Fibroblast of lung (primary cell): ENCODE measurements at regions not wholly inside any gene's neighbourhood (a gene's known extent, or its start where the extent isn't known, plus 50 kb on each side); places are given as distances from the start of the nearest gene placed in this dataset.

ENCODE experiments used
- DNase-seq, 2 donors: peaks; one replicate each; pipeline versions ENCODE4 v3.0.0 to v3.0.0-alpha.2; 2010; ENCODE audit warnings: low read depth in 2 of 2
- H2AFZ ChIP-seq: 2 replicates; pipeline ENCODE4 v1.5.1; 2012; ENCODE audit warnings: low read length, control low read depth, inconsistent platforms
- H3K27ac ChIP-seq: 2 replicates; pipeline ENCODE4 v1.5.1; 2011; ENCODE audit warnings: low read length, control low read depth; ENCODE audit not compliant: insufficient read depth
- H3K27me3 ChIP-seq: 2 replicates; pipeline ENCODE4 v1.5.1; 2011; ENCODE audit warnings: mild to moderate bottlenecking, low read length; ENCODE audit not compliant: control insufficient read depth, insufficient read depth
- H3K36me3 ChIP-seq: 2 replicates; pipeline ENCODE4 v1.5.1; 2011; ENCODE audit warnings: low read length; ENCODE audit not compliant: control insufficient read depth, insufficient read depth
- H3K4me1 ChIP-seq: 2 replicates; pipeline ENCODE4 v1.5.1; 2011; ENCODE audit warnings: low read length; ENCODE audit not compliant: control insufficient read depth, insufficient read depth; ENCODE audit errors: extremely low read depth
- H3K4me2 ChIP-seq: 2 replicates; pipeline ENCODE4 v1.5.1; 2011; ENCODE audit warnings: low read length, control low read depth; ENCODE audit not compliant: insufficient read depth; ENCODE audit errors: extremely low read depth
- H3K4me3 ChIP-seq, 4 experiments: fragments of 200-600 bp in 1 of 4; sonication (generic) in 1 of 4; replicated peaks in 1 of 4; 2 replicates each; pipeline ENCODE4 v1.5.1; 2011 to 2016; ENCODE audit warnings: low read length in 4 of 4, low read depth in 3 of 4, mild to moderate bottlenecking in 3 of 4, control low read depth in 2 of 4, inconsistent platforms in 1 of 4, mixed read lengths in 1 of 4; ENCODE audit not compliant: insufficient read depth in 1 of 4; ENCODE audit errors: control extremely low read depth in 1 of 4
- H3K79me2 ChIP-seq: 2 replicates; pipeline ENCODE4 v1.5.1; 2012; ENCODE audit warnings: mild to moderate bottlenecking, low read length, inconsistent platforms; ENCODE audit not compliant: control insufficient read depth, insufficient read depth
- H3K9ac ChIP-seq: 2 replicates; pipeline ENCODE4 v1.5.1; 2011; ENCODE audit warnings: mild to moderate bottlenecking, low read length, control low read depth; ENCODE audit not compliant: insufficient read depth
- H3K9me3 ChIP-seq: 2 replicates; pipeline ENCODE4 v1.5.1; 2012; ENCODE audit warnings: low read depth, low read length; ENCODE audit not compliant: control insufficient read depth, insufficient read depth
- H4K20me1 ChIP-seq: 2 replicates; pipeline ENCODE4 v1.5.1; 2011; ENCODE audit warnings: low read length; ENCODE audit not compliant: control insufficient read depth, insufficient read depth; ENCODE audit errors: extremely low read depth
- CTCF ChIP-seq, 2 donors: IDR thresholded peaks in 1 of 2; conservative IDR thresholded peaks in 1 of 2; 1 replicate in 1 of 2; 2 replicates in 1 of 2; pipeline ENCODE4 v1.5.1; 2011 to 2012; ENCODE audit warnings: low read length in 2 of 2, control low read depth in 1 of 2, inconsistent platforms in 1 of 2, low read depth in 1 of 2, mild to moderate bottlenecking in 1 of 2
- EZH2 ChIP-seq: IDR thresholded peaks from 2 replicates; pipeline ENCODE4 v1.5.1; 2012; ENCODE audit warnings: low read length, control low read depth, mild to moderate bottlenecking; ENCODE audit errors: missing control alignments

GRCh38 chr13:109974354-109974753 lies 188.0 kb upstream of the IRS2 start:
- Histone ChIP-seq H3K4me3 (no peak overlapping the region), H3K9me3 (no peaks in the 10 kb centered on the region), H3K4me1 (no peaks in the 10 kb centered on the region), H2AFZ (no peak overlapping the region), H3K4me2 (no peak overlapping the region), H4K20me1 (no peaks in the 10 kb centered on the region), H3K9ac (no peak overlapping the region), H3K36me3 (no peaks in the 10 kb centered on the region), H3K27me3 (no peaks in the 10 kb centered on the region), H3K79me2 (no peaks in the 10 kb centered on the region), H3K27ac (no peak overlapping the region)
- TF ChIP-seq EZH2 (no peak), CTCF (conservative IDR thresholded peaks at IDR 0.05 in 1 of 2, IDR thresholded peaks at IDR 0.05 in 1 of 2; ENCODE audit: low read depth in 1 of 2, low read length in 2 of 2) (no peak)
- DNase-seq: peak; percentile 23 to 35

DNA sequence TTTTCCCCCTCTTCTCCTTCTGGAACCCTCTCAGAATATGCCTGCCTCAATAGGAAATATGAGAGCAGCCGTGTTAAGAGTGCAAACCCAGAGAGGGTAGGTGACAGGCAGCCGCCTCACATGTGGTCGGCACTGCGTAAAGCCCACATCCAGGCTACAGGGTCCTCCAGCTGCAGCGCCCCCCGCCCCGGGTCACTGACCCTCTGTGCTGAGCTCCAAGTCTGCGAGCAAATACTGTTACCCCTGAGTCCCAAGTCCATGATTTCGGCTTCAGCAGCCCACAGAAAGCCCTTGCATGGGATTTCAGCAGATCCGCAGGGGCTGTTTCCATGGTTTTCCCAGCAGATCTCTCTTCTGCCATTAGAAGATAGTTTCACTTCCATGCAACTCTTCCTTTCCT lies 186.9 kb upstream of the IRS2 start:
- DNase-seq: no peak
- Histone ChIP-seq H3K4me1 (no peaks in the 10 kb centered on the region), H3K9me3 (no peaks in the 10 kb centered on the region), H3K36me3 (no peaks in the 10 kb centered on the region), H3K4me3 (no peak overlapping the region), H2AFZ (no peak overlapping the region), H3K9ac (no peak overlapping the region), H3K4me2 (no peak overlapping the region), H4K20me1 (no peaks in the 10 kb centered on the region), H3K27me3 (no peaks in the 10 kb centered on the region), H3K27ac (no peak overlapping the region), H3K79me2 (no peaks in the 10 kb centered on the region)
- no peak for TF ChIP-seq CTCF (conservative IDR thresholded peaks at IDR 0.05 in 1 of 2, IDR thresholded peaks at IDR 0.05 in 1 of 2; ENCODE audit: low read depth in 1 of 2, low read length in 2 of 2)
- TF ChIP-seq EZH2: no peak

DNA sequence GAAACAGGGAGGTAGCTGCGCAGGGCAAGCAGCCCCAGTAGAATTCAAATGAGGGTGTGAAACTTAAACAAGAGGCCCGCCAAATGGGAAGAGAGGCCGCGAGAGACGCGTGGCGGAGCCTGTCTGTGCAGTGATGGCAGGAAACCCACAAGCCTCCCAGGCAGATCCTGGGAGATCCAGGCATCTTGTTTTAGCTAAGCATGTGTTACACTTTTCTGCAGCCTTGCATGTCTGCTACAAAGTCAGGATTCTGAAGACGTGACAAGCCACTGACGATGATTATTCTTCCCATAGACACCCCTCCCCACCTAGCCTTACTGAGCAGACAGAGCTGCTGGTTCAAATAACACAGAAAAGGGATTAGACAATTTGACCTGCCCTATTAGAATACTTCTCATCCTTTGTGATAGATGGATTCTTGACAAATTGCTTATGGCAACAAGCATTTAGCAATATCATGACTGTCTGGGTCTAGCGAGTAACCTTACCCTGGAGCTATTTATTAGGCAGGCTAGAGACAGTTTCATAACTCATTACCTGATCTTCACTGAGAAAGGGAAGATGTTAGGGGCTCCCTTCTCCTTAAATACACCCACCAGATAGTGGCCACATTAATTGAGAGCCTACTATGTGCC lies 185.2 kb upstream of the IRS2 start:
- Histone ChIP-seq H3K79me2 (no peaks in the 10 kb centered on the region), H3K36me3 (no peaks in the 10 kb centered on the region), H3K27me3 (no peaks in the 10 kb centered on the region), H3K4me1 (no peaks in the 10 kb centered on the region), H3K4me2 (no peak overlapping the region), H3K27ac (no peak overlapping the region), H3K4me3 (no peak overlapping the region), H3K9ac (no peak overlapping the region), H2AFZ (no peak overlapping the region), H4K20me1 (no peaks in the 10 kb centered on the region), H3K9me3 (no peaks in the 10 kb centered on the region)
- DNase-seq: no peak
- TF ChIP-seq EZH2 (no peak), CTCF (conservative IDR thresholded peaks at IDR 0.05 in 1 of 2, IDR thresholded peaks at IDR 0.05 in 1 of 2; ENCODE audit: low read depth in 1 of 2, low read length in 2 of 2) (no peak)
